HEK293T (cell line): ENCODE measurements at regions not wholly inside any gene's neighbourhood (a gene's known extent, or its start where the extent isn't known, plus 50 kb on each side); places are given as distances from the start of the nearest gene placed in this dataset.

Experiments used
- CTBP1 ChIP-seq: fragments of 450-650 bp; IDR thresholded peaks from 2 replicates; pipeline ENCODE4 v1.6.1; 2016; ENCODE audit warnings: borderline replicate concordance
- ELF4 ChIP-seq: fragments of 450-650 bp; IDR thresholded peaks from 2 replicates; pipeline ENCODE4 v1.6.1; 2017; ENCODE audit warnings: antibody characterized with exemption
- FOXK2 ChIP-seq: fragments of 450-650 bp; IDR thresholded peaks from 2 replicates; pipeline ENCODE4 v1.6.1; 2016; ENCODE audit warnings: mild to moderate bottlenecking
- FOXM1 ChIP-seq: fragments of 450-650 bp; IDR thresholded peaks from 2 replicates; pipeline ENCODE4 v1.6.1; 2017; ENCODE audit warnings: mild to moderate bottlenecking, borderline replicate concordance
- HDGF ChIP-seq: fragments of 450-650 bp; IDR thresholded peaks from 2 replicates; pipeline ENCODE4 v1.6.1; 2017; ENCODE audit warnings: antibody characterized with exemption, borderline replicate concordance
- LEF1 ChIP-seq: fragments of 450-650 bp; IDR thresholded peaks from 2 replicates; pipeline ENCODE4 v1.6.1; 2017; ENCODE audit warnings: mild to moderate bottlenecking, borderline replicate concordance
- SP1 ChIP-seq: fragments of 450-650 bp; IDR thresholded peaks from 2 replicates; pipeline ENCODE4 v1.6.1; 2017
- SUZ12 ChIP-seq: fragments of 450-650 bp; IDR thresholded peaks from 2 replicates; pipeline ENCODE4 v1.6.1; 2016; ENCODE audit warnings: mild to moderate bottlenecking
- TARDBP ChIP-seq: fragments of 450-650 bp; IDR thresholded peaks from 2 replicates; pipeline ENCODE4 v1.6.1; 2016

- TF ChIP-seq ELF4 (no peak), FOXM1 (no peak), SP1 (no peak), FOXK2 (no peak), LEF1 (no peak), HDGF (no peak), SUZ12 (no peak), CTBP1 (no peak), TARDBP (no peak)
These were observed 96.0 kb upstream of the POU3F1 start for GRCh38 chr1:38142606-38143005.
